Trophoblast cell (in vitro differentiated cells and primary cell): ENCODE measurements at regions not wholly inside any gene's neighbourhood (a gene's known extent, or its start where the extent isn't known, plus 50 kb on each side); places are given as distances from the start of the nearest gene placed in this dataset.
"Not testable (repeated sequence)": the region's sequence is repeated elsewhere in the genome, so short reads cannot be mapped to it uniquely, and the experiment has no call there.

Source experiments
- DNase-seq, 2 donors: peaks; one replicate each; pipeline ENCODE4 v3.0.0-alpha.2; 2016
- H2AFZ ChIP-seq: 2 replicates; pipeline ENCODE4 v1.6.1; 2013; ENCODE audit warnings: low read length, moderate library complexity, mild to moderate bottlenecking; ENCODE audit not compliant: insufficient read depth, poor library complexity
- H2AK5ac ChIP-seq: 2 replicates; pipeline ENCODE4 v1.6.1; 2013; ENCODE audit warnings: mild to moderate bottlenecking, low read length
- H2BK120ac ChIP-seq: 2 replicates; pipeline ENCODE4 v1.6.1; 2013; ENCODE audit warnings: low read length, mild to moderate bottlenecking, moderate library complexity; ENCODE audit not compliant: insufficient read depth, poor library complexity
- H2BK12ac ChIP-seq: 2 replicates; pipeline ENCODE4 v1.6.1; 2013; ENCODE audit warnings: mild to moderate bottlenecking, low read length, moderate library complexity
- H2BK5ac ChIP-seq: 2 replicates; pipeline ENCODE4 v1.6.1; 2013; ENCODE audit warnings: low read length, low read depth, moderate library complexity, mild to moderate bottlenecking; ENCODE audit not compliant: poor library complexity
- H3K14ac ChIP-seq: 2 replicates; pipeline ENCODE4 v1.6.1; 2013; ENCODE audit warnings: mild to moderate bottlenecking, low read length
- H3K18ac ChIP-seq: 2 replicates; pipeline ENCODE4 v1.6.1; 2013; ENCODE audit warnings: mild to moderate bottlenecking, low read length
- H3K23ac ChIP-seq: 2 replicates; pipeline ENCODE4 v1.6.1; 2013; ENCODE audit warnings: low read length
- H3K27ac ChIP-seq: 2 replicates; pipeline ENCODE4 v1.5.1; 2013; ENCODE audit warnings: low read depth, mild to moderate bottlenecking, inconsistent platforms, low read length, moderate library complexity
- H3K27me3 ChIP-seq: 2 replicates; pipeline ENCODE4 v1.6.1; 2013; ENCODE audit warnings: inconsistent platforms, mild to moderate bottlenecking, low read length, moderate library complexity; ENCODE audit not compliant: insufficient read depth
- H3K36me3 ChIP-seq, 2 experiments: 1 replicate in 1 of 2; 2 replicates in 1 of 2; pipeline ENCODE4 v1.6.1; 2013; ENCODE audit warnings: low read length in 2 of 2, mild to moderate bottlenecking in 2 of 2, moderate library complexity in 1 of 2; ENCODE audit not compliant: insufficient read depth in 2 of 2, control insufficient read depth in 1 of 2
- H3K4ac ChIP-seq: 2 replicates; pipeline ENCODE4 v1.6.1; 2013; ENCODE audit warnings: low read depth, mild to moderate bottlenecking, low read length, moderate library complexity
- H3K4me1 ChIP-seq, 2 experiments: 1 replicate in 1 of 2; 2 replicates in 1 of 2; pipeline ENCODE4 v1.6.1; 2013; ENCODE audit warnings: low read length in 2 of 2, mild to moderate bottlenecking in 2 of 2, moderate library complexity in 1 of 2; ENCODE audit not compliant: insufficient read depth in 2 of 2, control insufficient read depth in 1 of 2
- H3K4me2 ChIP-seq: 2 replicates; pipeline ENCODE4 v1.6.1; 2013; ENCODE audit warnings: inconsistent platforms, mild to moderate bottlenecking, low read length, moderate library complexity
- H3K4me3 ChIP-seq: 2 replicates; pipeline ENCODE4 v1.5.1; 2013; ENCODE audit warnings: mild to moderate bottlenecking, low read depth, low read length, inconsistent platforms
- H3K79me1 ChIP-seq: one replicate; pipeline ENCODE4 v1.6.1; 2013; ENCODE audit warnings: low read length
- H3K79me2 ChIP-seq: 2 replicates; pipeline ENCODE4 v1.6.1; 2013; ENCODE audit warnings: low read length, mild to moderate bottlenecking; ENCODE audit not compliant: control insufficient read depth, insufficient read depth, poor library complexity
- H3K9ac ChIP-seq: 2 replicates; pipeline ENCODE4 v1.6.1; 2013; ENCODE audit warnings: mild to moderate bottlenecking, low read length
- H3K9me3 ChIP-seq: 2 replicates; pipeline ENCODE4 v1.6.1; 2013; ENCODE audit warnings: low read depth, mild to moderate bottlenecking, control low read depth, inconsistent platforms, low read length; ENCODE audit not compliant: insufficient read depth
- H4K12ac ChIP-seq: 2 replicates; pipeline ENCODE4 v1.6.1; 2013; ENCODE audit warnings: low read depth, mild to moderate bottlenecking, low read length, moderate library complexity
- H4K8ac ChIP-seq: 2 replicates; pipeline ENCODE4 v1.6.1; 2013; ENCODE audit warnings: low read depth, mild to moderate bottlenecking, low read length, moderate library complexity
- H4K91ac ChIP-seq: one replicate; pipeline ENCODE4 v1.6.1; 2013; ENCODE audit warnings: low read depth, mild to moderate bottlenecking, low read length, moderate library complexity
- WGBS: extraction: QIAGEN DNeasy Blood & Tissue Kit; methylation state at CpG from one replicate; pipeline ENCODE4 v1.1.7; 2013; ENCODE audit warnings: missing lambda C conversion rate; ENCODE audit not compliant: insufficient read length, insufficient coverage; ENCODE audit errors: extremely low coverage; 5-methylcytosine and 5-hydroxymethylcytosine counted together

DNA sequence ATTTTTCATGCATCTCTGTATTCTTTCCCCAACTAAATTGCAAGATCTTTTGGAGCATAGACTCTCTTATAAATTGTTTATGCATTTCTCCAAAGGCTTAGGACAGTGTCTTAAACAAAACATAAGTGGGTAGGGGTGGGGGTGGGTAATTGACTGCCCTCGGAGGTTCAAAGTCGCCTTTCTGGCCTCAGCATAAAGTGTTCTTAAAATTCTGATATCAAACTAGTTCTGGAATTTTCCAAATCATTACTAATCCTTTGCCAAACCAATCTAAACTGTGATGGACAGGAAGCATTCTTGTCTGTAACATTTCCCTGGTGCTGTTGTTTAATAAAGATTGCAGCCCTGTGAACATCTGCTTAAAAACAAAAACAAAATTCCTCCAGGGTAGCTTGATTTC, 61.8 kb upstream of the FAT3 start:
- no peak for DNase-seq
- H4K8ac ChIP-seq = no peak overlapping the region
- no peak overlapping the region for H3K4ac ChIP-seq
- H3K79me1 ChIP-seq = no peaks in the 10 kb centered on the region
- H3K79me2 ChIP-seq = no peaks in the 10 kb centered on the region
- H3K27me3 ChIP-seq = no peaks in the 10 kb centered on the region
- no peak overlapping the region for H3K4me3 ChIP-seq
- no CpG with 5 or more reads among the region's 2 CpGs for WGBS
- H2BK120ac ChIP-seq = no peak overlapping the region
- H4K91ac ChIP-seq = no peak overlapping the region
- no peaks in the 10 kb centered on the region for H3K9me3 ChIP-seq
- no peak overlapping the region for H3K9ac ChIP-seq
- no peak overlapping the region for H4K12ac ChIP-seq
- no peak overlapping the region for H3K18ac ChIP-seq
- no peak overlapping the region for H2BK5ac ChIP-seq
- H3K4me2 ChIP-seq = no peak overlapping the region
- H3K36me3 ChIP-seq = no peaks in the 10 kb centered on the region
- H2BK12ac ChIP-seq = no peak overlapping the region
- H3K27ac ChIP-seq = no peak overlapping the region
- no peak overlapping the region for H3K14ac ChIP-seq
- H2AK5ac ChIP-seq = no peak overlapping the region
- H2AFZ ChIP-seq = no peak overlapping the region
- no peak overlapping the region for H3K23ac ChIP-seq
- H3K4me1 ChIP-seq = no peaks in the 10 kb centered on the region

- Histone ChIP-seq H3K79me1 (no peaks in the 10 kb centered on the region), H3K9me3 (no peaks in the 10 kb centered on the region), H3K4me2 (no peak overlapping the region), H3K79me2 (no peaks in the 10 kb centered on the region), H3K4me3 (no peak overlapping the region), H3K27me3 (no peaks in the 10 kb centered on the region), H2BK120ac (no peak overlapping the region), H2BK12ac (no peak overlapping the region), H3K4me1 (no peaks in the 10 kb centered on the region), H4K91ac (no peak overlapping the region), H2AK5ac (no peak overlapping the region), H4K12ac (no peak overlapping the region), H3K14ac (no peak overlapping the region), H3K18ac (no peak overlapping the region), H4K8ac (no peak overlapping the region), H2BK5ac (no peak overlapping the region), H2AFZ (no peak overlapping the region), H3K36me3 (no peaks in the 10 kb centered on the region), H3K27ac (no peak overlapping the region), H3K23ac (no peak overlapping the region), H3K4ac (no peak overlapping the region), H3K9ac (no peak overlapping the region)
- WGBS = no CpG with 5 or more reads among the region's 1 CpG
- DNase-seq = no peak
These were observed 64.7 kb upstream of the FAT3 start for GRCh38 chr11:92159931-92160330.

GRCh38 chr11:92157390-92157789, 67.2 kb upstream of the FAT3 start:
- H3K9me3 ChIP-seq, H3K14ac ChIP-seq: not testable (repeated sequence)

GRCh38 chr11:92154611-92155010, 70.0 kb upstream of the FAT3 start:
- no peak overlapping the region for H4K91ac ChIP-seq
- WGBS = no CpG with 5 or more reads among the region's 4 CpGs
- no peak overlapping the region for H3K4ac ChIP-seq
- H3K4me3 ChIP-seq = no peak overlapping the region
- no peak overlapping the region for H2BK5ac ChIP-seq
- no peak overlapping the region for H3K9ac ChIP-seq
- no peak overlapping the region for H3K14ac ChIP-seq
- DNase-seq = peak; percentile 76 to 95
- no peak overlapping the region for H3K27ac ChIP-seq
- H4K12ac ChIP-seq = no peak overlapping the region
- no peak overlapping the region for H3K18ac ChIP-seq
- no peaks in the 10 kb centered on the region for H3K9me3 ChIP-seq
- H3K79me1 ChIP-seq = no peaks in the 10 kb centered on the region
- no peak overlapping the region for H3K23ac ChIP-seq
- H3K27me3 ChIP-seq = no peaks in the 10 kb centered on the region
- no peaks in the 10 kb centered on the region for H3K36me3 ChIP-seq
- no peak overlapping the region for H4K8ac ChIP-seq
- H2BK120ac ChIP-seq = no peak overlapping the region
- H2BK12ac ChIP-seq = no peak overlapping the region
- no peaks in the 10 kb centered on the region for H3K79me2 ChIP-seq
- no peak overlapping the region for H3K4me2 ChIP-seq
- no peaks in the 10 kb centered on the region for H3K4me1 ChIP-seq
- no peak overlapping the region for H2AK5ac ChIP-seq
- H2AFZ ChIP-seq = no peak overlapping the region

More at GRCh38 chr11:92157390-92157789, 67.2 kb upstream of the FAT3 start:
- not testable (repeated sequence) for H3K18ac ChIP-seq, H3K27me3 ChIP-seq, H3K23ac ChIP-seq, H2AK5ac ChIP-seq, H3K4me3 ChIP-seq, H3K4ac ChIP-seq, H3K4me1 ChIP-seq, H3K79me1 ChIP-seq, H4K8ac ChIP-seq, H4K91ac ChIP-seq, H4K12ac ChIP-seq, H2BK120ac ChIP-seq, H2BK5ac ChIP-seq, H3K27ac ChIP-seq, H3K9ac ChIP-seq, H3K79me2 ChIP-seq, DNase-seq, H2AFZ ChIP-seq, H3K4me2 ChIP-seq, H3K36me3 ChIP-seq, H2BK12ac ChIP-seq
- WGBS = no CpG with 5 or more reads among the region's 35 CpGs
